Tibial artery (tissue), 4 donors: ENCODE measurements at regions not wholly inside any gene's neighbourhood (a gene's known extent, or its start where the extent isn't known, plus 50 kb on each side); places are given as distances from the start of the nearest gene placed in this dataset.

Experiments used
- DNase-seq, 2 donors: peaks; one replicate each; pipeline ENCODE4 v3.0.0-alpha.2; 2019
- H3K27ac ChIP-seq, 2 donors: fragments of 200-600 bp; sonication (generic) in 1 of 2; 1 replicate in 1 of 2; 2 replicates in 1 of 2; pipeline ENCODE4 v1.5.1; 2018 to 2019; ENCODE audit warnings: mild to moderate bottlenecking in 1 of 2
- H3K27me3 ChIP-seq, 2 donors: fragments of 200-600 bp; sonication (generic) in 1 of 2; one replicate each; pipeline versions ENCODE4 v1.5.1 to v1.6.0; 2016 to 2019
- H3K36me3 ChIP-seq, 3 donors: fragments of 200-600 bp; sonication (generic) in 2 of 3; one replicate each; pipeline ENCODE4 v1.5.1; 2016 to 2019; ENCODE audit warnings: mild to moderate bottlenecking in 2 of 3
- H3K4me1 ChIP-seq, 4 donors: fragments of 200-600 bp; sonication (generic) in 2 of 4; 1 replicate in 3 of 4; 2 replicates in 1 of 4; pipeline ENCODE4 v1.5.1; 2016 to 2019
- H3K4me3 ChIP-seq, 2 donors: fragments of 200-600 bp; sonication (generic) in 1 of 2; 1 replicate in 1 of 2; 2 replicates in 1 of 2; pipeline ENCODE4 v1.5.1; 2018 to 2019; ENCODE audit warnings: mild to moderate bottlenecking in 2 of 2
- H3K9me3 ChIP-seq, 3 donors: fragments of 200-600 bp; sonication (generic) in 1 of 3; one replicate each; pipeline ENCODE4 v1.5.1; 2016 to 2019
- intact Hi-C: fragments of 100-400 bp; cut with DNase I; formaldehyde crosslinking; loops from one replicate; pipeline ENCODE4 v1.15.0; 2023; ENCODE audit warnings: low total_unique reads
- TF ChIP-seq, protein P1 (sequence below), 2 experiments: fragments of 200-600 bp in 1 of 2; fragments of 450-650 bp in 1 of 2; IDR thresholded peaks; one replicate each; pipeline ENCODE4 v1.5.1; 2017 to 2019; ENCODE audit warnings: antibody characterized with exemption in 2 of 2, mild to moderate bottlenecking in 1 of 2, moderate library complexity in 1 of 2

DNA sequence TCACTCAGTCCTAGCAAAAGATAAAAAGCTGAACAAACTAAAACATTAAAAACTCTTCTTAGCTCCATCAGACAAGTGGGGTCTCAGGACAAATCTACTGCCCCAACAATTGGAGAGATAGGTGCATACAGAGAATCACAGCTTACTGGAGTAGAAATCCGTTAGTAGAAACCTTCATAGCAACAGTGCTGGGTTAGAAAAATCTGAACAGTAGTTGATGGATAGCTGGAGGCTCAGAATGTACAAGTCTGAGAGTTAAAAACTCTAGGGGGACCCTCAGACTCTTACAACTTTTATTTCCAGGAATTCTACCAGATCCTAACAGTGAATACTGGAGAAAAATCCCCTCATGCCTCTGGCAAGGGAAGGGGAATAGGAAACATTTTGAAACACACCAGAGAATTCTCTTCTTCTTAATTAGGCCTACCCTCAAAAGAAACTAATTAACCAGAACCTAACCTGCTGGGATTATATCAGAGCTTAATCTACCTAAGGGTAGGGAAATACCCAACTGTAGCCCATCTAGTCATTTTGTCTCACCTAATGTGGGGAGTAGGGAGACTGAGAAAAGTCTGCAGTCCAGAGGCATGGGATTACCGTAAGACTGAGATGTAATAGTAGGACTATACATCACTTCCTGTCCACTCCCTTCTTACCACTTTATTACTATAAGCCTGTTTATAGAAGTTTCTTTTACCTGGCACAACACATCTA lies 165.0 kb upstream of the CTSO start:
- DNase-seq: no peak
- TF ChIP-seq, protein P1, sequence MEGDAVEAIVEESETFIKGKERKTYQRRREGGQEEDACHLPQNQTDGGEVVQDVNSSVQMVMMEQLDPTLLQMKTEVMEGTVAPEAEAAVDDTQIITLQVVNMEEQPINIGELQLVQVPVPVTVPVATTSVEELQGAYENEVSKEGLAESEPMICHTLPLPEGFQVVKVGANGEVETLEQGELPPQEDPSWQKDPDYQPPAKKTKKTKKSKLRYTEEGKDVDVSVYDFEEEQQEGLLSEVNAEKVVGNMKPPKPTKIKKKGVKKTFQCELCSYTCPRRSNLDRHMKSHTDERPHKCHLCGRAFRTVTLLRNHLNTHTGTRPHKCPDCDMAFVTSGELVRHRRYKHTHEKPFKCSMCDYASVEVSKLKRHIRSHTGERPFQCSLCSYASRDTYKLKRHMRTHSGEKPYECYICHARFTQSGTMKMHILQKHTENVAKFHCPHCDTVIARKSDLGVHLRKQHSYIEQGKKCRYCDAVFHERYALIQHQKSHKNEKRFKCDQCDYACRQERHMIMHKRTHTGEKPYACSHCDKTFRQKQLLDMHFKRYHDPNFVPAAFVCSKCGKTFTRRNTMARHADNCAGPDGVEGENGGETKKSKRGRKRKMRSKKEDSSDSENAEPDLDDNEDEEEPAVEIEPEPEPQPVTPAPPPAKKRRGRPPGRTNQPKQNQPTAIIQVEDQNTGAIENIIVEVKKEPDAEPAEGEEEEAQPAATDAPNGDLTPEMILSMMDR (IDR thresholded peaks at IDR 0.05): no peak
- Histone ChIP-seq H3K4me3 (no peak overlapping the region), H3K27me3 (no peaks in the 10 kb centered on the region), H3K27ac (no peak overlapping the region), H3K36me3 (no peaks in the 10 kb centered on the region), H3K4me1 (no peaks in the 10 kb centered on the region), H3K9me3 (no peaks in the 10 kb centered on the region)
- intact Hi-C loops: no loop called here

DNA sequence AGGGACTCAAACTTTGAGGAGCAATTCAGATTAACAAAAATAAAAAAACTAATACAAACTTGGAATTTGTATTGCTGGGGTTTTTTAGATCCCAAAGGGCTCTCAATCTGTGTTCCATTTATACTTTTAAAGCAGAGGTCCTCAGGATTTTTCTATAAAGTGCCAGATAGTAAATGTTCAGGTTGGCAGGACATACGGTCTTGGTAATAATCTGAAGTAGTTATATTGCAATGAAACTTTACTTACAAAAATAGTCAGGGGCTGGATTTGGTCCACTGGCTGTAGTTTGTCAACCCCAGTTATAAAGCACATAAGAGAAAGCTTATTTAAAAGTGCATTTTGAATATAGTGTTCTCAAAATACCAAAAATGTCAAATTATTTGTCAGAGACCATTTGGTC lies 164.1 kb upstream of the CTSO start:
- intact Hi-C loops: no loop called here
- no peaks in the 10 kb centered on the region for H3K36me3 ChIP-seq
- no peaks in the 10 kb centered on the region for H3K27me3 ChIP-seq
- no peaks in the 10 kb centered on the region for H3K4me1 ChIP-seq
- TF ChIP-seq, protein P1 (IDR thresholded peaks at IDR 0.05): no peak
- H3K27ac ChIP-seq: no peak overlapping the region
- H3K4me3 ChIP-seq: no peak overlapping the region
- no peaks in the 10 kb centered on the region for H3K9me3 ChIP-seq
- no peak for DNase-seq

DNA sequence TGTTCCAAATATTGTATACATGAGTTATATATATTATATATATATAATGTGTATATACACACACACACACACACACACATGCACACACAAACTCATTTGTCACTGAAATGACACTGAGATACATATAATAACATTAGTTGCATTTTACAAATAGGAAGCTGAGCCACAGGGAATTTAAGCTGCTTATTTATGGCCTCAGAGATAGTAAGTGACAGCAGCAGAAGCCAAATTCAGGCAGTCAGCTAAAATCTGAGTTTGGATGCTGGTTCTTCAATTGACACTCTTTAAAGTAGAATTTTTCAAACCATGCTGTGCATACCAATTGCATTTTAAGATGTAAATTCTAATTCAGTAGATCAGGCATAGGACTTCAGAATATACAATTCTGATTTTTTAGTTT lies 163.3 kb upstream of the CTSO start:
- intact Hi-C loops: no loop called here

DNA sequence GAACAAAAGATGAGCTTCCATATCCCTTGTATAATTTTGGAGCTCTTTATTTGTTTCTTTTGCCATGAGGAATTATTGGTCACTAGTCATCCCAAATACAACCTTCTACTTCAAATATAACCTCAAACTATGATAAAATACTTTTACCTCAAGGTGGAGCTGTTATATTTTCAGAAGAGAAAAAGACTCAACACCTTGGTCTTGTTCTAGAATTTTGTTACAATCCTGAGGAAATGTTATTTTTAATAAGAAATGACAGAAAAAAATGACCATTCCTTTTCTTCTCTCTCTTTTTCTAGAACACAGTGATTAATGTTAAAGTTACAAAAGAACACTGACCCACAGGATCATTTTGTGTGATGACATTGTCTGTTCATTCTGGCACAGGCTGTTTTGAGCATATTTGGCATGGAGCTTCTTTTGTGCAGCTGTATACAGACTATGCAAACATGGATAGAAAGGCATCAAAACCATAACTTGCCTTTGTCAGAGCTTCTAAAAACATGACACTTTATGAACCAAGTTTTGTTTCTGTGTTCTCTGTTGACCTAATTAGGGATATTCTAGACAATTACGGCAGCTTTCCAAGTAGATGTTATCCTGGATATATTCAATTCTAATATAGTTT lies 159.6 kb upstream of the CTSO start:
- no peaks in the 10 kb centered on the region for H3K9me3 ChIP-seq
- no peaks in the 10 kb centered on the region for H3K36me3 ChIP-seq
- H3K27me3 ChIP-seq: no peaks in the 10 kb centered on the region
- intact Hi-C loops: no loop called here
- H3K4me3 ChIP-seq: no peak overlapping the region
- TF ChIP-seq, protein P1 (IDR thresholded peaks at IDR 0.05): no peak
- no peak overlapping the region for H3K27ac ChIP-seq
- H3K4me1 ChIP-seq: no peaks in the 10 kb centered on the region
- no peak for DNase-seq

More for the DNA sequence above, 163.3 kb upstream of the CTSO start:
- H3K27me3 ChIP-seq: no peaks in the 10 kb centered on the region
- DNase-seq: no peak
- H3K36me3 ChIP-seq: no peaks in the 10 kb centered on the region
- TF ChIP-seq, protein P1 (IDR thresholded peaks at IDR 0.05): no peak
- H3K4me3 ChIP-seq: no peak overlapping the region
- H3K4me1 ChIP-seq: no peaks in the 10 kb centered on the region
- no peaks in the 10 kb centered on the region for H3K9me3 ChIP-seq
- no peak overlapping the region for H3K27ac ChIP-seq

DNA sequence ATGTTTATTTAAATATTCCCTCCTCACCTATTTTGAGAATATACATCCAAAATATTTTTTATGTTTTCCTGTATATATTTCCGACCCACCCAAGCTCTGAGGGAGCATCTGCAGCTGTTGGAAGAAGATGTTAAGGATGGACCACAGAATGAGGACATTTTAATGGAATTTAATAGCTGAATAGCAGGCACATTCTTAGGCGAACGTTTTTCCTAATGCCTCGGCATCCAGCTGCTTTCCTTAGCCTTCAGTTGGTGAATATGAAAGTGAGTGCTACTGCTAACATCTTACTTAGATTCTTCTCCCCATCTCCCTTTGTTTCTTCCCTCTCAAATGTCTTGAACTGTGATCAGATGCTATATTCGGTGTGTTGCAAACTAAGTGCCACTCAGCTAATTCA lies 158.0 kb upstream of the CTSO start:
- Histone ChIP-seq H3K27ac (no peak overlapping the region), H3K36me3 (no peaks in the 10 kb centered on the region), H3K9me3 (no peaks in the 10 kb centered on the region), H3K27me3 (no peaks in the 10 kb centered on the region), H3K4me1 (no peaks in the 10 kb centered on the region), H3K4me3 (no peak overlapping the region)
- TF ChIP-seq, protein P1 (IDR thresholded peaks at IDR 0.05): no peak
- intact Hi-C loops: no loop called here
- no peak for DNase-seq
